Mammary epithelial cell (primary cell): ENCODE measurements at regions not wholly inside any gene's neighbourhood (a gene's known extent, or its start where the extent isn't known, plus 50 kb on each side); places are given as distances from the start of the nearest gene placed in this dataset.
"Not testable (repeated sequence)": the region's sequence is repeated elsewhere in the genome, so short reads cannot be mapped to it uniquely, and the experiment has no call there.

Experiments used
- CTCF ChIP-seq, 2 donors: IDR thresholded peaks in 1 of 2; conservative IDR thresholded peaks in 1 of 2; 2 replicates each; pipeline ENCODE4 v1.5.1; 2011 to 2012; ENCODE audit warnings: inconsistent platforms in 2 of 2, low read length in 2 of 2, mild to moderate bottlenecking in 2 of 2, control low read depth in 1 of 2, low read depth in 1 of 2; ENCODE audit not compliant: insufficient read depth in 1 of 2; ENCODE audit errors: extremely low read depth in 1 of 2
- EZH2 ChIP-seq: IDR thresholded peaks from 2 replicates; pipeline ENCODE4 v1.6.1; 2012; ENCODE audit warnings: low read length, inconsistent platforms, borderline replicate concordance

- not testable (repeated sequence) for TF ChIP-seq CTCF (conservative IDR thresholded peaks at IDR 0.05 in 1 of 2, IDR thresholded peaks at IDR 0.05 in 1 of 2; ENCODE audit: extremely low read depth in 1 of 2, insufficient read depth in 1 of 2, low read depth in 1 of 2, low read length in 2 of 2); EZH2
These were observed 482.1 kb upstream of the PROK2 start for GRCh38 chr3:72266921-72267524.
